ENCODE measurements at regions not wholly inside any gene's neighbourhood (a gene's known extent, or its start where the extent isn't known, plus 50 kb on each side); places are given as distances from the start of the nearest gene placed in this dataset.
A peak's percentile ranks its signal among the peaks of the same experiment; 100 is the strongest.

DNA sequence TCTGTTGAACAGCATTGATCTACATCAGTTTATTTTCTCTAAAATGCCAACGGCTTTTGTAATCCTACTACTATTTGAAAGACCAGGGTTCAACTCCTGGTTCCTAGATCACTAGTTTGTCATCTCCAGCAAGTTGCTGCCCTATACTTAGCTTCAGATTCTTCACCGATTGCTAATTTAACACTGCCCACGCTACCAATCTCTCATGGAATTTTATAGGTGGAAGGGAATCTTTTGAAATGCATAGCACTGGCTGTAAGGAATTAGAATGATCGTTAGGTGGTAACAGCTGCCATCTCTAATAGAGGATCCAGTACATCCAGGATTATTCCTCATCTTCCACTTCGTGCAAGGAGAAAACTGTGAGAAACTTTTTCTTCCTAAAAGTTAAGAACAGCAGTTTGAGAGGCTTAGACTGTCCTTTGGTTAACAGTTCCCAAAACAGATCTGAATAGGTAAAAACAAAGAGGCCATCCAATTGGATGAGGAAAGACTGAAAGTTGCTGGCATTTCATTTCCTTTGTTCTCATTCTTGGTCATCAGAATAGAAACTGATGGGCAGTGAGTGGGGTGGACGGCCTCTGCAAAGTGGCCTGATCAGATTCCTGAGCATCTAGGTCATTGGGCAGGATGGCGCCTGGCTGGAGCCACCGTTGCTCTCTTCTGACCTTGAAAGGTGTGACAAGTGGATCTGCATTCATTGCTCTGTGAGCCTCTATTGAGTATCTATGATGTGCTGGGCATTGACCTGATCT, 236.3 kb upstream of the SORL1-AS1 start:
- TF ChIP-seq, protein P1, sequence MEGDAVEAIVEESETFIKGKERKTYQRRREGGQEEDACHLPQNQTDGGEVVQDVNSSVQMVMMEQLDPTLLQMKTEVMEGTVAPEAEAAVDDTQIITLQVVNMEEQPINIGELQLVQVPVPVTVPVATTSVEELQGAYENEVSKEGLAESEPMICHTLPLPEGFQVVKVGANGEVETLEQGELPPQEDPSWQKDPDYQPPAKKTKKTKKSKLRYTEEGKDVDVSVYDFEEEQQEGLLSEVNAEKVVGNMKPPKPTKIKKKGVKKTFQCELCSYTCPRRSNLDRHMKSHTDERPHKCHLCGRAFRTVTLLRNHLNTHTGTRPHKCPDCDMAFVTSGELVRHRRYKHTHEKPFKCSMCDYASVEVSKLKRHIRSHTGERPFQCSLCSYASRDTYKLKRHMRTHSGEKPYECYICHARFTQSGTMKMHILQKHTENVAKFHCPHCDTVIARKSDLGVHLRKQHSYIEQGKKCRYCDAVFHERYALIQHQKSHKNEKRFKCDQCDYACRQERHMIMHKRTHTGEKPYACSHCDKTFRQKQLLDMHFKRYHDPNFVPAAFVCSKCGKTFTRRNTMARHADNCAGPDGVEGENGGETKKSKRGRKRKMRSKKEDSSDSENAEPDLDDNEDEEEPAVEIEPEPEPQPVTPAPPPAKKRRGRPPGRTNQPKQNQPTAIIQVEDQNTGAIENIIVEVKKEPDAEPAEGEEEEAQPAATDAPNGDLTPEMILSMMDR (IDR thresholded peaks at IDR 0.05 in 2 of 3, conservative IDR thresholded peaks at IDR 0.05 in 1 of 3; ENCODE audit: borderline replicate concordance in 1 of 3, insufficient read depth in 1 of 3, low read depth in 2 of 3, low read length in 2 of 3) = no peak
- TF ChIP-seq, protein P2, sequence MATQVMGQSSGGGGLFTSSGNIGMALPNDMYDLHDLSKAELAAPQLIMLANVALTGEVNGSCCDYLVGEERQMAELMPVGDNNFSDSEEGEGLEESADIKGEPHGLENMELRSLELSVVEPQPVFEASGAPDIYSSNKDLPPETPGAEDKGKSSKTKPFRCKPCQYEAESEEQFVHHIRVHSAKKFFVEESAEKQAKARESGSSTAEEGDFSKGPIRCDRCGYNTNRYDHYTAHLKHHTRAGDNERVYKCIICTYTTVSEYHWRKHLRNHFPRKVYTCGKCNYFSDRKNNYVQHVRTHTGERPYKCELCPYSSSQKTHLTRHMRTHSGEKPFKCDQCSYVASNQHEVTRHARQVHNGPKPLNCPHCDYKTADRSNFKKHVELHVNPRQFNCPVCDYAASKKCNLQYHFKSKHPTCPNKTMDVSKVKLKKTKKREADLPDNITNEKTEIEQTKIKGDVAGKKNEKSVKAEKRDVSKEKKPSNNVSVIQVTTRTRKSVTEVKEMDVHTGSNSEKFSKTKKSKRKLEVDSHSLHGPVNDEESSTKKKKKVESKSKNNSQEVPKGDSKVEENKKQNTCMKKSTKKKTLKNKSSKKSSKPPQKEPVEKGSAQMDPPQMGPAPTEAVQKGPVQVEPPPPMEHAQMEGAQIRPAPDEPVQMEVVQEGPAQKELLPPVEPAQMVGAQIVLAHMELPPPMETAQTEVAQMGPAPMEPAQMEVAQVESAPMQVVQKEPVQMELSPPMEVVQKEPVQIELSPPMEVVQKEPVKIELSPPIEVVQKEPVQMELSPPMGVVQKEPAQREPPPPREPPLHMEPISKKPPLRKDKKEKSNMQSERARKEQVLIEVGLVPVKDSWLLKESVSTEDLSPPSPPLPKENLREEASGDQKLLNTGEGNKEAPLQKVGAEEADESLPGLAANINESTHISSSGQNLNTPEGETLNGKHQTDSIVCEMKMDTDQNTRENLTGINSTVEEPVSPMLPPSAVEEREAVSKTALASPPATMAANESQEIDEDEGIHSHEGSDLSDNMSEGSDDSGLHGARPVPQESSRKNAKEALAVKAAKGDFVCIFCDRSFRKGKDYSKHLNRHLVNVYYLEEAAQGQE (IDR thresholded peaks at IDR 0.05; ENCODE audit: low read depth) = no peak
- TF ChIP-seq ZNF274 (IDR thresholded peaks at IDR 0.05; ENCODE audit: low read depth, low read length) = no peak
- no peak for TF ChIP-seq POLR2A (IDR thresholded peaks at IDR 0.05; ENCODE audit: borderline replicate concordance, extremely low read depth, insufficient read depth, insufficient read length)
- TF ChIP-seq POLR2AphosphoS5 (IDR thresholded peaks at IDR 0.05; ENCODE audit: low read depth, low read length) = peak; percentile 56; the same call in 1 of the 2 replicates
- TF ChIP-seq FOSL1 (IDR thresholded peaks at IDR 0.05; ENCODE audit: low read depth) = peak; percentile 79
- no peak for TF ChIP-seq EZH2phosphoT487 (IDR thresholded peaks at IDR 0.05; ENCODE audit: borderline replicate concordance)
- TF ChIP-seq EGR1 (IDR thresholded peaks at IDR 0.05; ENCODE audit: low read depth) = peak; percentile 76
- TF ChIP-seq, protein P3, sequence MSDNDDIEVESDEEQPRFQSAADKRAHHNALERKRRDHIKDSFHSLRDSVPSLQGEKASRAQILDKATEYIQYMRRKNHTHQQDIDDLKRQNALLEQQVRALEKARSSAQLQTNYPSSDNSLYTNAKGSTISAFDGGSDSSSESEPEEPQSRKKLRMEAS (IDR thresholded peaks at IDR 0.05) = peak; percentile 60

Measured in HCT116 (cell line).